ENCODE measurements at regions not wholly inside any gene's neighbourhood (a gene's known extent, or its start where the extent isn't known, plus 50 kb on each side); places are given as distances from the start of the nearest gene placed in this dataset.
A peak's percentile ranks its signal among the peaks of the same experiment; 100 is the strongest.
"Not testable (repeated sequence)": the region's sequence is repeated elsewhere in the genome, so short reads cannot be mapped to it uniquely, and the experiment has no call there.

DNA sequence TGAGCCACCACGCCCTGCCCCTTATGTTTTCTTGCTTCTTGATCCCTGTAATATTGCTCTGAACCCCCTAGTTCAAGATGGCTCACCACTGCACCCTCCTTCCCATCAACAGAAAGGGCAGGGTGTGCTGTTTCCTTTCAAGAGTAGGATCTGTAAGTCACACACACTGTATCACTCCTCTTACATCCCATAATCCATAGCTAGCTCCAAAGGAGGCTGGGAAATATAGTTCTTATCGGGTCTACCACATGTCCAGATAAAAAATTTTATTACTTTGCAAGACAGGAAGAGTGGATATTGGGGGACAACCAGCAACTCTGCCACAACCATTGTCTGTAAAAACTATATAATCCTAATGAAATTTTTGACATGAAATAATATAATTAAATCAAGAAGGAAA is 79.6 kb downstream of the C9orf50 start:
- Mint-ChIP-seq H3K27me3 (no peaks in the 10 kb centered on the region), H3K36me3 (peaks cover 4% of the 10 kb centered on the region), H3K4me3 (no peak overlapping the region), H3K9me3 (peaks cover 7% of the 10 kb centered on the region), H3K27ac (no peak overlapping the region), H3K4me1 (ENCODE audit: unreplicated experiment) (peaks cover 9% of the 10 kb centered on the region)
- TF ChIP-seq, protein P1, sequence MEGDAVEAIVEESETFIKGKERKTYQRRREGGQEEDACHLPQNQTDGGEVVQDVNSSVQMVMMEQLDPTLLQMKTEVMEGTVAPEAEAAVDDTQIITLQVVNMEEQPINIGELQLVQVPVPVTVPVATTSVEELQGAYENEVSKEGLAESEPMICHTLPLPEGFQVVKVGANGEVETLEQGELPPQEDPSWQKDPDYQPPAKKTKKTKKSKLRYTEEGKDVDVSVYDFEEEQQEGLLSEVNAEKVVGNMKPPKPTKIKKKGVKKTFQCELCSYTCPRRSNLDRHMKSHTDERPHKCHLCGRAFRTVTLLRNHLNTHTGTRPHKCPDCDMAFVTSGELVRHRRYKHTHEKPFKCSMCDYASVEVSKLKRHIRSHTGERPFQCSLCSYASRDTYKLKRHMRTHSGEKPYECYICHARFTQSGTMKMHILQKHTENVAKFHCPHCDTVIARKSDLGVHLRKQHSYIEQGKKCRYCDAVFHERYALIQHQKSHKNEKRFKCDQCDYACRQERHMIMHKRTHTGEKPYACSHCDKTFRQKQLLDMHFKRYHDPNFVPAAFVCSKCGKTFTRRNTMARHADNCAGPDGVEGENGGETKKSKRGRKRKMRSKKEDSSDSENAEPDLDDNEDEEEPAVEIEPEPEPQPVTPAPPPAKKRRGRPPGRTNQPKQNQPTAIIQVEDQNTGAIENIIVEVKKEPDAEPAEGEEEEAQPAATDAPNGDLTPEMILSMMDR (conservative IDR thresholded peaks at IDR 0.05), result no peak
- no peak for DNase-seq (ENCODE audit: extremely low spot score, unreplicated experiment)

DNA sequence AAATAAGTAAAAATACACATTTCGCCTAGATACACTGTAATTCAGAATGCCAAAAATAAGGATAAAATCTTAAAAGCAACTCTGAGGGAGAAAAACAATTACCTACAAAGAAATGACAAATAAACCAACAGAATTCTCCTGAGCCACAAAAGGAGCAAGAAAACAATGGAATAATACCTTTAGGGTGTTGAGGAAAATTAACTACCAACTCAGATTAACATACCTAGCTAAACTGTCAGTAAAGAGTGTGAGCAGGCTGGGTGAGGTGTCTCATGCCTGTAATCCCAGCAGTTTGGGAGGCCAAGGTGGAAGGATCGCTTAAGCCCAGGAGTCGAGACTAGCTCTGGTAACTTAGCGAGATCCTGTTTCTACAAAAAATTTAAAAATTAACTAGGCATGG is 81.5 kb downstream of the C9orf50 start:
- TF ChIP-seq, protein P1 (conservative IDR thresholded peaks at IDR 0.05), result no peak
- peaks cover 4% of the 10 kb centered on the region for H3K36me3 Mint-ChIP-seq
- H3K9me3 Mint-ChIP-seq, result peaks cover 7% of the 10 kb centered on the region

DNA sequence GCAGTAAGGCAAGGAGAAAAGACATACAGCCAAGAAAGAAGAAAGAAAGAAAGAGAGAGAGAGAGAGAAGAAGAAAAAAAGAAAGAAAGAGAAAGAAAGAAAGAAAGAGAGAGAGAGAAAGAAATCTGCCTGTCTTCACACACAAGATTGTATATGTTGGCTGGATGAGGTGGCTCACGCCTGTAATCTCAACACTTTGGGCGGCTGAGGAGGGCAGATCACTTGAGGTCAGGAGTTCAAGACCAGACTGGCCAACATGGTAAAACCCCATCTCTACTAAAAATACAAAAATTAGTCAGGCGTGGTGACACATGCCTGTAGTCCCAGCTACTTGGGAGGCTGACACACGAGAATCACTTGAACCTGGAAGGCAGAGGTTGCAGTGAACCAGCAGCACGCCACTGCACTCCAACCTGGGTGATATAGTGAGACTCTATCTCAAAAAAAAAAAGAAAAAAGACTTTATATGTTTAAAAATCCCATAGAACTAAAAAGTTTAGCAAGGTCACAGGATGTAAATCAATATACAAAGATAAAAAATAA is 89.0 kb downstream of the C9orf50 start:
- not testable (repeated sequence) for H3K27me3 Mint-ChIP-seq; H3K27ac Mint-ChIP-seq; H3K4me1 Mint-ChIP-seq (ENCODE audit: unreplicated experiment); DNase-seq (ENCODE audit: extremely low spot score, unreplicated experiment); H3K9me3 Mint-ChIP-seq; H3K36me3 Mint-ChIP-seq; H3K4me3 Mint-ChIP-seq

More for the DNA sequence above, 81.5 kb downstream of the C9orf50 start:
- Mint-ChIP-seq H3K27me3 (no peaks in the 10 kb centered on the region), H3K4me3 (no peak overlapping the region), H3K27ac (no peak overlapping the region), H3K4me1 (ENCODE audit: unreplicated experiment) (peaks cover 4% of the 10 kb centered on the region)
- no peak for DNase-seq (ENCODE audit: extremely low spot score, unreplicated experiment)

DNA sequence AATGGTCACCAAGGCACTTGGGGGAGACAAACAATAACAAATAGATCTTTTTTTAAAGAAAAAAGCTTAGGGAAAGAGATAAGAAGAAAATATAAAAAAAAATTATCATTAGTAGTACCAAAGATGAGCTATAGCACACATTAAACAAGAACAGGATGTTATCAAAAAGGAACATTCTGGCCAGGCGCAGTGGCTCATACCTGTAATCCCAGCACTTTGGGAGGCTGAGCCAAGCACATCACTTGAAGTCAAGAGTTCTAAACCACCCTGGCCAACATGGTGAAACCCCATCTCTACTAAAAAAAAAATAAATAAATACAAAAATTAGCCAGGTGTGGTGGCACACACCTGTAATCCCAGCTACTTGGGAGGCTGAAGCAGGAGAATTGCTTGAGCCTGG is 92.9 kb downstream of the C9orf50 start:
- H3K9me3 Mint-ChIP-seq; DNase-seq (ENCODE audit: extremely low spot score, unreplicated experiment); H3K4me3 Mint-ChIP-seq; H3K36me3 Mint-ChIP-seq; H3K27ac Mint-ChIP-seq; H3K27me3 Mint-ChIP-seq: not testable (repeated sequence)
- peaks cover 18% of the 10 kb centered on the region for H3K4me1 Mint-ChIP-seq (ENCODE audit: unreplicated experiment)

DNA sequence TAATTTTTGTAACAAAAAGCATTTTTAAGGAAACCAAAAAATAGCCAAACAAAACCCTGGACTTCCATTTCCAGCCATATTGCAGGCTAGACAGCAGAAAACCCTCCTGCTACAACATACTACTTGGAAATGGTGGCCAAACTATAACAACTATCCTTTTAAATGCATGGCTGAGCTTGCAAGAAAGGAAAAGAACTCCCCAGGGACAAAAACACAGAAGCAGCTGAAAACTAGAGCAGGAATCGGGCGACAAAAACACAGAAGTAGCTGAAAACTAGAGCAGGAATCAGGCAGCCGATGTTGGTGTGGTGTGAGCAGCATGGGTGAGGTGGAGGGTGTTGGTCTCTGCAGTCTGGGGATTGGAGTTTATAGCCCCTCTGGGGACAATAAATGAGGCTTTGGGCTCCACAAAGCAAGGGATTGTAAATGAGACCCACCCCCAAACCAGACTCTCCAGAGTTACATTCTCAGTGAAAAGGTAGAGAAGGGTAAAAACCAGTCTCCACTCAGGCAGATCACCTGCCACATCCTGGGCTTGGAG is 95.2 kb downstream of the C9orf50 start:
- DNase-seq (ENCODE audit: extremely low spot score, unreplicated experiment), result no peak
- Mint-ChIP-seq H3K4me3 (no peak overlapping the region), H3K36me3 (no peaks in the 10 kb centered on the region), H3K27me3 (peaks cover 2% of the 10 kb centered on the region), H3K9me3 (peaks cover 9% of the 10 kb centered on the region), H3K4me1 (ENCODE audit: unreplicated experiment) (peaks cover 18% of the 10 kb centered on the region), H3K27ac (no peak overlapping the region)
- TF ChIP-seq, protein P1 (conservative IDR thresholded peaks at IDR 0.05), result no peak

DNA sequence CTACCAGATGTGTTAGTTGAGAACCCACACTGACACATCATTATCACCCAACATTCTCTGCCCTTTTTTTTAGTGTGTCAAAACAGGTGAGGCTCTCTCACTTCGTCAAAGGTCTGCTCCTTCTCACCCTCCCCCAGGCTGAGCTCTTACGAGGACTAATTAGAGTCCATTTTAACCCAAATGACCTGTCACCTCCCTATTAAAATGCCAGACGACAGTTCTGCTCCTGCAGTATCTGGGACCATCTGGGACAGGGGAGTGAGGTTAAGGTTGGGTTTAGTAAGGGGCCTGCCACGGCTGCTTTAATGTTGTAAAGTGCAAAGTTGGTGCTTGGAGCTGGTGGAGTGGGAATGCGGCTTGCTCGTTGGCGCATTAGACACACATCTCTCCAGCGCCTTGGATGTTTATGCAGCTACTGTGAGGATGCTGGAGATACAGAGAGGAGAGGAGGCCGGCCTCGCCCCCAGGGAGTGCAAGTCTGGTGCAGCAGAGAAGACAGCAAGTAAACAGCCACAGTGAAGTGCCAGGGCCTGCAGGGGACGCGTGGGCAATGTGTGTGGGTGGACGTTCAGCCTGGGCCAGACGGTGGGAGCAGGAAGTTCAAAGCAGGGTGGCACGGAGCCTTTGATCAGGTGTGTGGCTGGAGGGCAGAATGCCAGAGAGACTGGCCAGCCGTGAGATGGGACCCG is 96.2 kb downstream of the C9orf50 start:
- Mint-ChIP-seq H3K36me3 (no peaks in the 10 kb centered on the region), H3K9me3 (peaks cover 7% of the 10 kb centered on the region), H3K27me3 (peaks cover 2% of the 10 kb centered on the region), H3K4me3 (no peak overlapping the region), H3K27ac (peak overlapping the region; percentile 46), H3K4me1 (ENCODE audit: unreplicated experiment) (peaks cover 18% of the 10 kb centered on the region)
- no peak for DNase-seq (ENCODE audit: extremely low spot score, unreplicated experiment)
- TF ChIP-seq, protein P1 (conservative IDR thresholded peaks at IDR 0.05), result no peak
